ENCODE measurements at regions not wholly inside any gene's neighbourhood (a gene's known extent, or its start where the extent isn't known, plus 50 kb on each side); places are given as distances from the start of the nearest gene placed in this dataset.

DNA sequence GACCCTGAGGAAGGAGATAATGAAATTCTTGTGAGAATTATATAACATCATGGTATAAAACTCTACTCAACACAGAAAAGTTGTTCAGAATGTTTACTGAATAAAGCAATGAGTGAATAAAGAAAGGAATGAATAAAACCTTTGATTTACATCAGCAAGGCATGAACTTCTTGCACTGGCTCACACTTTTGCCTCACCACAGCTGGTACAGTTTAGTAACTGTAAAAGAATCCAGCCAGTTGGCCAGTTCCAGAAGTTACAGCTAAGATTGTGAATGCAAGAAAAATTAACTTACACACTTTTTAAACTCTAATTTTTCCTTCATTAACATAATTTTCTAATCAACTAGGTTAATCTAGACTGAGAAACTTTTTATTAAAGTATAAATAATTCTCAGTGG lies 490.9 kb downstream of the NFIB start (continued):
- TF ChIP-seq PCBP1 (IDR thresholded peaks at IDR 0.05; ENCODE audit: low read depth, low read length, poor library complexity, severe bottlenecking) (no peak), ZSCAN29 (IDR thresholded peaks at IDR 0.05) (no peak), CBFB (CRISPR knock-in tag; IDR thresholded peaks at IDR 0.05) (no peak)

DNA sequence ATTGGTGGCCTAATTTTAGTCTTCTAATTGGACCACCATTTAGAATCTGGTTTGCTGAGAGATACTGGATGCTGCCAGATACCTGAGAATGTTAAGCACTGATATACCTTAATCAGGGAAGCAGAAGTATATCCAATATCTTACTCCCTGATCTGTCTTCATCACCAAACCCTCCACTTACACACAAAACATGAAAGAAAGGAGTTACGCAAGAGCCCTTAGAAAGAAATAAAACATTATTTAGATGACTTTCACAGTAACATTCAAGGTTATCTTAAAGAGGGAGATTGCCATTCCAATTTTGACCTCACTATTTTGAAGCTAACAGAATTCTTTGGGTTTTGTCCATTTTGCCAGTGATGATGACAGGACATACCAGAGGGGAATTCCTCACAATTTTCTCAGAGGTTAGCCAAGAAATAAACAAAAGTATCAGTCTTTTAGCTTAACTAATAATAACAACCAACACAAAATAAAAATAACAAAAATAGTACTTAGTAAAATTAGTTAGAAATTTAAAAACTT lies 496.1 kb downstream of the NFIB start:
- Histone ChIP-seq H4K20me1 (replicated peaks; ENCODE audit: control insufficient read depth, insufficient read depth, low read length) (no peaks in the 10 kb centered on the region), H3K9me3 (replicated peaks; ENCODE audit: control insufficient read depth, insufficient read depth, low read depth, low read length) (no peaks in the 10 kb centered on the region), H3K79me2 (ENCODE audit: control insufficient read depth, insufficient read depth, low read length) (no peaks in the 10 kb centered on the region), H3K9me1 (ENCODE audit: control insufficient read depth, insufficient read depth, low read length) (no peaks in the 10 kb centered on the region), H3K27me3 (ENCODE audit: control insufficient read depth in 2 of 2, insufficient read depth in 2 of 2, low read length in 2 of 2) (no peaks in the 10 kb centered on the region), H3K27ac (ENCODE audit: extremely low read depth, low read depth, low read length) (no peak overlapping the region), H3K4me1 (replicated peaks in 1 of 2; ENCODE audit: control insufficient read depth in 2 of 2, insufficient read depth in 2 of 2, low read length in 2 of 2) (no peaks in the 10 kb centered on the region), H3K36me3 (ENCODE audit: control insufficient read depth, insufficient read depth, low read length) (no peaks in the 10 kb centered on the region), H3K9ac (ENCODE audit: insufficient read depth in 1 of 2, low read depth in 2 of 2, low read length in 2 of 2) (no peak overlapping the region), H3K4me2 (ENCODE audit: insufficient read depth, low read length) (no peak overlapping the region), H2AFZ (ENCODE audit: low read depth, low read length) (no peak overlapping the region), H3K4me3 (no peak overlapping the region)
- in situ Hi-C loops (cut with MboI), result no loop called here
- no peak for ATAC-seq
- ChIA-PET POLR2A (no interaction called here), CTCF (ENCODE audit: low intra/inter-chr PET ratio) (no interaction called here)
- FAIRE-seq, result no peak
- BruUV-seq (replicated peaks), result no TSS peak
- intact Hi-C loops (cut with micrococcal nuclease), result no loop called here
- 0% methylated on average over 1 of the region's 1 CpG for WGBS (ENCODE audit: insufficient coverage, low coverage, missing lambda C conversion rate)
- DNase-seq (ENCODE audit: extremely low read depth in 1 of 4, low spot score in 3 of 4), result no peak
- TF ChIP-seq HNRNPH1 (optimal IDR thresholded peaks at IDR 0.05; ENCODE audit: low read depth, low read length) (no peak), ZNF57 (CRISPR knock-in tag; IDR thresholded peaks at IDR 0.05) (no peak), TOE1 (IDR thresholded peaks at IDR 0.05; ENCODE audit: borderline replicate concordance) (no peak), TOE1 (CRISPR knock-in tag; IDR thresholded peaks at IDR 0.05; ENCODE audit: borderline replicate concordance, low read depth) (no peak), DMBX1 (CRISPR knock-in tag; IDR thresholded peaks at IDR 0.05; ENCODE audit: borderline replicate concordance) (no peak), ZNF23 (CRISPR knock-in tag; IDR thresholded peaks at IDR 0.05) (no peak), NFRKB (IDR thresholded peaks at IDR 0.05; ENCODE audit: low read depth) (no peak), ELF1 (tag; IDR thresholded peaks at IDR 0.05) (no peak), ILF3 (IDR thresholded peaks at IDR 0.05; ENCODE audit: borderline replicate concordance) (no peak), ZNF175 (CRISPR knock-in tag; IDR thresholded peaks at IDR 0.05; ENCODE audit: low read depth) (no peak), IFI16 (CRISPR knock-in tag; IDR thresholded peaks at IDR 0.05) (no peak), SIRT6 (IDR thresholded peaks at IDR 0.05; ENCODE audit: low read depth, low read length) (no peak), ZNF408 (CRISPR knock-in tag; IDR thresholded peaks at IDR 0.05; ENCODE audit: low read depth) (no peak), RNF2 (IDR thresholded peaks at IDR 0.05) (no peak)
- TF ChIP-seq, protein P1, sequence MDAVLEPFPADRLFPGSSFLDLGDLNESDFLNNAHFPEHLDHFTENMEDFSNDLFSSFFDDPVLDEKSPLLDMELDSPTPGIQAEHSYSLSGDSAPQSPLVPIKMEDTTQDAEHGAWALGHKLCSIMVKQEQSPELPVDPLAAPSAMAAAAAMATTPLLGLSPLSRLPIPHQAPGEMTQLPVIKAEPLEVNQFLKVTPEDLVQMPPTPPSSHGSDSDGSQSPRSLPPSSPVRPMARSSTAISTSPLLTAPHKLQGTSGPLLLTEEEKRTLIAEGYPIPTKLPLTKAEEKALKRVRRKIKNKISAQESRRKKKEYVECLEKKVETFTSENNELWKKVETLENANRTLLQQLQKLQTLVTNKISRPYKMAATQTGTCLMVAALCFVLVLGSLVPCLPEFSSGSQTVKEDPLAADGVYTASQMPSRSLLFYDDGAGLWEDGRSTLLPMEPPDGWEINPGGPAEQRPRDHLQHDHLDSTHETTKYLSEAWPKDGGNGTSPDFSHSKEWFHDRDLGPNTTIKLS (IDR thresholded peaks at IDR 0.05; ENCODE audit: borderline replicate concordance, low read depth), result no peak
- TF ChIP-seq, protein P2, sequence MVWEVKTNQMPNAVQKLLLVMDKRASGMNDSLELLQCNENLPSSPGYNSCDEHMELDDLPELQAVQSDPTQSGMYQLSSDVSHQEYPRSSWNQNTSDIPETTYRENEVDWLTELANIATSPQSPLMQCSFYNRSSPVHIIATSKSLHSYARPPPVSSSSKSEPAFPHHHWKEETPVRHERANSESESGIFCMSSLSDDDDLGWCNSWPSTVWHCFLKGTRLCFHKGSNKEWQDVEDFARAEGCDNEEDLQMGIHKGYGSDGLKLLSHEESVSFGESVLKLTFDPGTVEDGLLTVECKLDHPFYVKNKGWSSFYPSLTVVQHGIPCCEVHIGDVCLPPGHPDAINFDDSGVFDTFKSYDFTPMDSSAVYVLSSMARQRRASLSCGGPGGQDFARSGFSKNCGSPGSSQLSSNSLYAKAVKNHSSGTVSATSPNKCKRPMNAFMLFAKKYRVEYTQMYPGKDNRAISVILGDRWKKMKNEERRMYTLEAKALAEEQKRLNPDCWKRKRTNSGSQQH (CRISPR knock-in tag; IDR thresholded peaks at IDR 0.05), result no peak
- TF ChIP-seq, protein P3, sequence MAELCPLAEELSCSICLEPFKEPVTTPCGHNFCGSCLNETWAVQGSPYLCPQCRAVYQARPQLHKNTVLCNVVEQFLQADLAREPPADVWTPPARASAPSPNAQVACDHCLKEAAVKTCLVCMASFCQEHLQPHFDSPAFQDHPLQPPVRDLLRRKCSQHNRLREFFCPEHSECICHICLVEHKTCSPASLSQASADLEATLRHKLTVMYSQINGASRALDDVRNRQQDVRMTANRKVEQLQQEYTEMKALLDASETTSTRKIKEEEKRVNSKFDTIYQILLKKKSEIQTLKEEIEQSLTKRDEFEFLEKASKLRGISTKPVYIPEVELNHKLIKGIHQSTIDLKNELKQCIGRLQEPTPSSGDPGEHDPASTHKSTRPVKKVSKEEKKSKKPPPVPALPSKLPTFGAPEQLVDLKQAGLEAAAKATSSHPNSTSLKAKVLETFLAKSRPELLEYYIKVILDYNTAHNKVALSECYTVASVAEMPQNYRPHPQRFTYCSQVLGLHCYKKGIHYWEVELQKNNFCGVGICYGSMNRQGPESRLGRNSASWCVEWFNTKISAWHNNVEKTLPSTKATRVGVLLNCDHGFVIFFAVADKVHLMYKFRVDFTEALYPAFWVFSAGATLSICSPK (IDR thresholded peaks at IDR 0.05; ENCODE audit: borderline replicate concordance), result no peak

Data from K562 (cell line).